ENCODE measurements at regions not wholly inside any gene's neighbourhood (a gene's known extent, or its start where the extent isn't known, plus 50 kb on each side); places are given as distances from the start of the nearest gene placed in this dataset.

DNA sequence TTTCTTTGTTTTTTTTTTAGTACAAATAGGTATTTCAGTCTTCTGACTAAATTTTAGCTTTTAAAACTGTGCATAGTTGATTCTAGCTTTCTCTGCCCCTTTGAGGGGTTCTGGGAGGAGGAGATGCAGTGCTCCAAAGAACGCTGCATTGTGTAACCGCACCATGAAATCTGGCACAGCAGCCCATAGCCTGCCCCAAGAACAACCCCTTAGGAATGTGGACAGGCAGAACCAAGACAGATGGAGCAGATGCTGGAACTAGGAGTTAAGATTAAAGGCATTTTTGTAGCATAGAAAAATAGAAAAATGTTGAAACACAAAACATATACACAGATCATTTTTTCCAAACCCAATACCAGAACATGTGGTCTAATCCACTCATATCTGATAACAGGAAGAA lies 187.5 kb downstream of the SCG2 start:
- peak; percentile 36 for DNase-seq

DNA sequence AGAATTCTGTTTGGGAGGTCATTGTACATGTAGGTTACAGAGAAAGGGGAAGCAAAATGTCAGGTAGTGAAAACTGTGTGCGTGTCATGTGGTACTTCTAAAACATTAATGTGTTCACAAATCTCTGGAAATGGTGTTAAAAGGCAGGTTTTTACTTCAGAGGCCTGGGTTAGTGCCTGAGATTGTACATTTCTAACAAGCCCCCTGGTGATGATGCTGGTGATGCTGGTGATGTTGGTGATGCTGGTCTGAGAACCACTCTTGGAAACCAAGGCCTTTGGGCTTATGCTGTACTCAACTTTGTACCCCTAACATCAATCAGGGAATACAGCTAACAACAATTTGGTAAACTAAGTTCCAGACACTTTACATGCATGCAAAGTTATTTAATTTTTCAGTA lies 187.1 kb downstream of the SCG2 start:
- no peak for DNase-seq

DNA sequence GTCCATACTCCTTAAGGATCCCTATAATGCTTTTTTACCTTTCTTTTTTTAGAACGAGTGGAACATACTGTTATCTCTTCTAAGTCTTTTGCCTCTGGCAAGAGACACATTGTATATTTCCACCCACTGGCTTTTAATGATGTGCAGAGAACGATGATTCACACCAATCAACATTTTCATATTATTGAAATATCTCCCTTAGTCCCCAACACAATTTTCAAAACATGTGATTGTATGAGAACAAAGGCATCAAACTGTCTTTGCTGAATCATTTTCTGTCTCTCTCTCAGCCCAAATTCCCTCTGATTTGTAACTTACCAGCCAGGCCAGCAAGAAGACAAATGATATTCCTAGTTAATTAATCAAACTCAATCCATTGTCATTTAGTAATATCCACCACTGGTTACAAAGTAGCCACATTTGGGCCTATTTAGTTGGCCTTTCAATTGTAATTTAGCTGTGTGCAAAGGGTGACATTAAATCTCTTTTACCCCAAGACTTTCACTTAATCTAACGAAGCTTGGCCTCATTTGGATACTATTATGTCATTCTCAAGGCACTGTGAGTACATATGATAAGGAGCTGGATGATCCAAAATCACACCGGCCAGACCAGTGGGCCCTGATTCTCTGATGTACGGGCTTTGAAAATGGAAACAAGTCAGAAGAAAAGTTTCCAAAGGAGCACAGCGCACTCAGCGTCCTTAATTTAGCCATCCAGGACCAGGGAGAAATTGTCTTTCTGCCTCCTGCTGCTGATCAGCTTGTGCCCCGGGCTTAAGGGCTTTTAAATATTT lies 185.1 kb downstream of the SCG2 start:
- DNase-seq: no peak

DNA sequence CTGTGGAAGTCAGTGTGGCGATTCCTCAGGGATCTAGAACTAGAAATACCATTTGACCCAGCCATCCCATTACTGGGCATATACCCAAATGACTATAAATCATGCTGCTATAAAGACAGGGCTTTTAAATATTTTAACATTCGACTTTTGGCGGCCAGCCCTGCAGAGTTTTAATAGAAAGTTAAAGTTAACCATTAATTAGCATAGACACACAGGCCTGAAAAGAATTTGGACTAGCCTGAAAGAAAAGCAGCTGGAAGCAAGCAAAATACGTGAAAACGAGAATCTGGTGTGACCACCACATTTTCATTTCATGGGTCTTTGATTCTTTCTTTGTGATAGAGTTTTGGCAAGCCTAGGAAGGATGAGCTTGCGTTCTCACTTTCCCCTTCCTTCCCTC lies 184.0 kb downstream of the SCG2 start:
- no peak for DNase-seq

DNA sequence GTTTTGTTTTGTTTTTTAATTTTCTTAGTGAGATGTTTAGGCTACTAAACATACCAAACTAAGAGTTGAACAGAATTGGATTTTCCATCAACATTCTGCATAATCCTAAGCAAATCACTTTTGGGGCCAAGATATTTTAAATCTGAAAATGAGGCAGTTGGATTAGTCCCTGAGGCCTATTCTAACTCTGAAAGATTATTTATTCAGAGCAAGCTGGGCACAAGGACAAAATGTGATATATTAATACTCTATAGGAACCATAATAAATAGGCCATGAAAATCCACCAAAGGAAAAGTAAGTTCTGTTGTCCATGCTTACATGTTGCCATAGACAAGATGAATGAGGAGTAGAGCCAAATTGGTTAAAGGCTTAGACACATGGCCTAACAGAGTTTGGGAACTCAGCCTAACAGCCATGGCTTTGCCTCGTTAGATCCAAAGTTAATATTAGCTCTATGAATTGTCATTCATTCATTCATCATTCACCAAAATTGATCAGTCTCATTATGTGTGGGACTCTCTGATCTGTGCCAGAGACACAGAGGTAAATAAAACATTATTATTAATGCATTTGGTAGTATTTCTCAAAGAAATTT lies 183.5 kb downstream of the SCG2 start:
- no peak for DNase-seq

DNA sequence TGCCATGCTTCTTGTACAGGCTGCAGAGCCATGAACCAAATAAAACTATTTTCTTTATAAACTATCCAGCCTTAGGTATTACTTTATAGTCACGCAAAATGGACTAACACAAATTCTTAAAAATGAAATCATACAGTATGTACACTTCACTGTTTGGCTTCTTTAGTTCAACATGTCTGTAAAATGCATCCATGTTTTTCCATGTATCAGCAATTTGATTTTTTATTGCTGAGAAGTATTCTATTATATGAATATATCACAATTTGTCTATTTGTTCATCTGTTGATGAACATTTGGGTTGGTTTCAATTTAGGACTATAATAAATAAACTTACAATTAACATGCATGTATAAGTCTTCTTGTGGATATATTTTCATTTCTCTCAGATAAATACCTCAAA lies 182.1 kb downstream of the SCG2 start:
- no peak for DNase-seq

DNA sequence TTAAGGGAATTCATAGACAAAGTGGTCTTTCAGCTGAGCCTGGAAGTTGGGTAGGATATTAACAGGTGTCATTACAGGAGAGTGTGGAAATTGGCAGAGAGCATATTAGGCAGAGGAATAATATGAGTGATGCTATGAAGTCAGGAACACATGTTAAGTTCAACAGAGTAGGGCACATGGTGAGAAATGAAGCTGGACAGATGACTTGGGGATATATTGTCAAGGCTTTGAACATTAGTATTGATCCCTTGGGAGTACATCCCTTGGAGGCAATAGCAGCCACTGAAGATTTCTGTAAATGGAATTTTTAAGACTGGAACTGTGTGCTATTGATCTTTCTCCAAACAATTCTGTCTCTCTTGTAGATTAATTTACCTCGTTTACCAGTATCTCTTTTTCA lies 170.7 kb downstream of the SCG2 start:
- no peak for DNase-seq

DNA sequence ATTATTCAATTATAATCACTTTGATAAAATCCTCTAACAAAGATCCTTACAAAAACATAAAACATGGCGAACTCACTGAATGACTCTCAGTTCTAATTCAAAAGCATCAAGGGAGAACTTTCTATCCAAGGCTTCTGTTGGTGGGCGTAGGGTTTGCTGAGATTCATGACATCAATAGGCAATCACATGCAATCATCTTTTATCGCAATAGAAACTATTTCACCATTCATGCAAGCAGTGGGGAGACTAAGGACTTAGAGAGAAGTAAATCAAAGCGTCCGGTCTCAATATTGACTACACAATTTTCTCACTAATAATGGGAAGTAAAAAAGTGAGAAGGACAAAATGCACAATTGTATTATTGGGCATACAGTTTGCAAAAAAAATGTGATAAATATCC lies 168.7 kb downstream of the SCG2 start:
- no peak for DNase-seq

DNA sequence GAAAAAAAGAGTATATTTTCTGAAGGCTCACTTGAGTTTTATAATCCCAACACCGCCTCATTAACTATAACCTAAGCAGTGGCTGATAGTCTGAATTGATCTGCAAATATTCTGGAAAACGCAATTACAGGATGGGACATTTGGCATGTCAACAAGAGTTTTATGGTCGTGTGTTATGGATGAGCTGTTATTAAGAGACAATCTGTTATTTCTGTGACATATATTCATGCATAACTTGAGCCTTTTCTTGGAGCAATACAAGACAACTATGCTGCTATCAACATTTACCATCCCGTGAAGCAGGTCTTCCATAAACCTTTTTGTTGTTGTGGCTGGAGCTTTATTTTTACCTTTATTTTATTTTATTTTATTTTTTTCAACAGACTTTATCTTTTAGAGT lies 164.4 kb downstream of the SCG2 start:
- DNase-seq: no peak

DNA sequence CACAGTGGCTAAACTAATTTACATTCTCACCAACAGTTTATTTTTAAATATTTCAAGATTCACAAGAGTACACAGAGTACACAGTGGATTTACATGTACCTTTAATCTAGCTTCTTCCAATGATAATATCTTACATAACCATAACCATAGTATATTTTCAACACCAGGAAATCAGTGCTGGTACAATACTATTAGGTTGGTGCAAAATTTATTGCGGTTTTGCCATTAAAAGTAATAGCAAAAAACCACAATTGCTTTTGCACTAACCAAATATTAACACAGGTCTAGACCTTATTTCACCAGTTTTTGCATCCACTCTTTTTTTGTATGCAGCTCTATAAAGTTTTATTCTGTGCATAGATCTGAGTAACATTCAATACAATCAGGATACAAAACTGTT lies 163.0 kb downstream of the SCG2 start:
- DNase-seq: no peak

DNA sequence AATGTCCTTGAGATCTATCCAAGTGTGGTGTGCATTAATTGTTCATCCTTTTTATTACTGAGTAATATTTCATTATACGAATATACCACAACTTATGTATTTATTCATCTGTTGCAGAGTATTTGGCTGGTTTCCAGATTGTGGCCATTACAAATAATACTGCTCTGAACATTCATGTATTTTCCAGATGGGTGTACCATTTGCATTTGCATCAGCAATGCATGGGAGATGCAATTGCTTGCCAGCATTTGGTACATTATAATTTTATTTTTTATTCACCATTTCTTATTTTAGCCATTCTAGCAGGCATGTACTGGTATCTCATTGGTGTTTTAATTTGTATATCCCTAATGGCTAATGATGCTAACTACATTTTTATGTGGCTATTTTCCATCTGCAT lies 162.4 kb downstream of the SCG2 start:
- DNase-seq: no peak

DNA sequence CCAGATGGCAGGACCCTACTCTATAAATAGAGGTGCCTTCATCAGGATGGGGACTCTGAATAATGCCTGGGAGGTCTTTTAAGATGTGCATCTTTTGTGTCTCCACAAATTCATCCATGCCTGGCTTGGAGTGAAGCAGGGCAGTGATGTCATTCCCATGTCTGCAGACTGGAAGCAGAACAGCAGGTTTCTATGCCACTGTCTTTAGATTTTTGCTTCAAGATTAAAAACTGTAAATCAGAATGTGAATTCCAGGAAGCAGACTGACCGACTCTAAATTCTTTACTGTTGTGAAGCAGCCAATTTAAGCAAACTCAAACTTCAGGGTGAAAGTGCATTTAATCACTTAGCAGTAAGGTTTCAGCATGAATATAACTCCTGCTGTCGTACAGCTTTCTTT lies 159.3 kb downstream of the SCG2 start:
- DNase-seq: no peak

DNA sequence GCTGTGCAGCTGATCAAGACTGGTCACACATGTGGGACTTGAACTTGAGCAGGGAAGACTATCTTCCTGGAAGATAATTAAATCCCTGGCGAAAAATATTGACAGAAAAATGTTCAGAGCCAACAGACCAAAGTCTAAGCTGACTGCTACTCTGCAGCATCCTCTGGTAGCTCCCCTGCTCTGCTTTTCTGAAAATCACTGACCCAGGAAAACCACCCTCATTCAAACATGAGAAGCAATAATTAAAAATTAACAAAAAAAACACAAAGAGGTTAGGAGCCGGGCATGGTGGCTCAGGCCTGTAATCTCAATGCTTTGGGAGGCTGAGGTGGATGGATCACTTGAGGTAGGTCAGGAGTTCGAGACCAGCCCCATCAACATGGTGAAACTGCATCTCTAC lies 151.9 kb downstream of the SCG2 start:
- DNase-seq: no peak

DNA sequence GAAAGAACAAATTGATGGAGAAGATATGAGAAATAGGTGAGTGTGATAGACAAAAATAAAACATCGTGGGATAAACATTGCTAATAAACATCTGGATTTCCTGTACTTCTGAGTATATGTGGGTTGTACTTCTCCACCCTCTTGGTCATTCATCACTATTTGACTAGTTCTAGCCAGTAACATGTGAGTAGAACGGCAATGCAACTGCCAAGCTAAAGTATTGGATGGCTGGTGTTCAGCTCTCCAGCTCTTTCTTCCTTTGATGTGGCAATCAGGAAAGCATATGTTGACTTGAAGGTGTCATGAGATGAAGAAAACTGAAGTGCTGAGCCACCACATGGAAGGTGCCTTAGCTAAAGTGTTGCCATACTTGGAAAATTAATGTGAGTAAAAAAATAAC lies 144.9 kb downstream of the SCG2 start:
- DNase-seq: no peak

DNA sequence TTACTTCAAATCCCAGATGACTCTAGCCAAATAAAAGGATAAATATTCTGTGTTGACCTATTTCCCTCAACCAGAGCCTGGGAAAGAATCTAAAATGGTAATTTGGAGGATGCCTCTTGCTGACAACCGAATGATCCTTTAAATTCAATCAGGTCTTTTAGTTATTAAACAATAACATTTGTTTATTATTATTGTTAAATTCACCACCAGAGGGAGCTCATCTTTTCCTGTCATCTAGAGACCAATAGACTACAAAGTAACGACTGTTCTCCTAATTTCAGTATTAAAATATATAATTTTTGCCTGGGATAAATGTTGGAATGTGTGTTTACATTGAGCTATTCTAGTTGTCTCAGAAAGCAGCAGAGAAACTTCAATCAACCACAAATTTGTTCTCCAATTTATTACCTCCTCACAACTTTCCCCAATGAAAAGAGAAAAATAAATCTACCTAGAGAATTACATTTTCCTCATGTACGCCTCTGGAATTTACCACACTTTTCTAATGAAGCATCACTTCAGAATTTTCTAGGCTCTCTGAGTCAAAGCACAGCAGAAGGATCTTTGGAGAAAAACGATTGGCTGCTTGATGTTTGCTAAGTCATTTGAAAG lies 142.7 kb downstream of the SCG2 start:
- peak; percentile 55 for DNase-seq

DNA sequence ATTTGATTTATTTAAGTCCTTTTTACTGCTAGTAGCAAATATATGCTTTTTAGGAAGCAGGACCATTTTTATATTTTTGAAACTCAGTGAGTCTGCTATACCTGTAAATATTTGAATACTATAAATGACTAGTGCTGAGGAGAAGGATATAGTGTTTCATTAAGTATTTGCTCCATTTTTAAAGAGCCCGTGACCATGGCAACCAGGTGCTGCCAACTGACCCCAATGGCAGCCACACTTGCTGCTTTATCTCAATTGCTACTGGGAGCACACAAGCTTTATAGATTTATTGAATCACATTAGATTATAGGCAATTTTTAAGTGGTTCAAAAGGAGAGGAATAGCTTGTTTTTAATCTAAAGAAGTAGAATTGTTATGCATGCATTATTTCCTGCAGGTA lies 142.0 kb downstream of the SCG2 start:
- DNase-seq: no peak

DNA sequence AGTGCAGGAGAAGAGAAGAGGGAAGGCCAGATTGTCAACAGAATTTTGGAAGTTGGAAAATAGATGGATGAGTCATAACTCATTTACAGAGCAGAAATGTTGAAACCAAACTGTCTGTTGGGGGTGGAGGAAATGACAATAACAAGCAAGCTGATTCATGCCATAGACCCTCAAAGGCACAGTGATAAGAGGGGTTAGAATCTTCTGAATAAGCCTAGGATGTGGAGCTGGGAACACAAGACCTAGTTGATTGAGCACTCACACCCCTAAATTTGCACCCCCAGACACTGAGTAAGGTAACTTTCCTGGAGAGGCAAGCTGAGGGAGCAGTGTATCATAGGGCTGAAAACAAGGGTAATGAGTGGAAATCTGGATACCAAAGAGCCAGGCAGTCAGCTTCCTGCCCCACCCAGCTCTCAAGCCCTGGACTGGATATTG lies 141.4 kb downstream of the SCG2 start:
- DNase-seq: peak; percentile 73

DNA sequence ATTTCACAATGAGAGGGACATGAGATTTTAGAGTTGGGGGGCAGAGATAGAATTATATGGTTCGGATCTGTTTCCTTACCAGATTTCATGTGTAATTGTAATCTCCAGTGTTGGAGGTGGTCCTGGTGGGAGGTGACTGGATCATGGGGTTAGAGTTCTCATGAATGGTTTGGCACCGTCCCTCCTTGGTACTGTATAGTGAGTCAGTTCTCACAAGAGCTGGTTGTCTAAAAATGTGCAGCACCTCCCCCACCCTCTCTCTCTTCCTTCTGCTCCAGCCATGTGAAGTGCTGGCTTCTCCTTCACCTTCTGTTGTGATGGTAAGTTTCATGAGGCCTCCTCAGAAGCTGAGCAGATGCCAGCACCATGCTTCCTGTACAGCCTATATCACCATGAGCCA lies 138.1 kb downstream of the SCG2 start:
- DNase-seq: peak; percentile 35

DNA sequence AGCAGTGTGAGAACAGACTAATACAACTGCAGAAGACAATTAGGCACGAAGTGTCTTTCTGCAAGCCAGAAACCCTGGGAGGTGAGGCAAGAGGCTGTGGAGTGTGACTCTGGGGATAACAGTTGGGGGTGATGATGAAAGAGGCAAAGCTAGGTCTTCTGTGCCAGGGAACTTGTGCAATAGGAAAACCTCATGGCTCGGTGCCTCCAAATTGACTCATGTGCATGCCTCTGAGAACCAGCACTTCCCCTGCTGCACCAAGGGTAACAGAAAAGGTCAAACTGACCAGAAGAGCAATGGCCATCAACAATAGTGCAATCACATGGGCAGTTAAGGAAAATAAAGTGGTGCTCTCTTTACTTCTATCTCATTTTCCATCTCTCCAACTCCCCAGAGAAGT lies 136.4 kb downstream of the SCG2 start:
- DNase-seq: peak; percentile 98

DNA sequence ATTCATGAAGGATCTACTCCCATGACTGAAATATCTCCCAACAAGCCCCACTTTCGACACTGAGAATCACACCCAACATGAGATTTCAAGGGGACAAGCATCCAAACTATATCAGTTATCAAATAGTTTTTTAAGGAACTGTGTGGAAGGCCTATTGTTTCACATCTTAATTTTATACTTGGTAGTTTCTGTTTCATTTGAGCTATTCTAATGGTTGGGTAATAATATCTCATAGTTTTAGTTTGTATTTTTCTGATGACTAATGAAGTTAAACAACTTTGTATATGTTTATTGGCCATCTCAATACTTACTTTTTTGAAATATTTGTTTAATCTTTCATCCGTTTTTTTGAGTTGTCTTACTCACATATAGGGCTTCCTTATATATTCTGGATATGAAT lies 135.0 kb downstream of the SCG2 start:
- peak; percentile 46 for DNase-seq

DNA sequence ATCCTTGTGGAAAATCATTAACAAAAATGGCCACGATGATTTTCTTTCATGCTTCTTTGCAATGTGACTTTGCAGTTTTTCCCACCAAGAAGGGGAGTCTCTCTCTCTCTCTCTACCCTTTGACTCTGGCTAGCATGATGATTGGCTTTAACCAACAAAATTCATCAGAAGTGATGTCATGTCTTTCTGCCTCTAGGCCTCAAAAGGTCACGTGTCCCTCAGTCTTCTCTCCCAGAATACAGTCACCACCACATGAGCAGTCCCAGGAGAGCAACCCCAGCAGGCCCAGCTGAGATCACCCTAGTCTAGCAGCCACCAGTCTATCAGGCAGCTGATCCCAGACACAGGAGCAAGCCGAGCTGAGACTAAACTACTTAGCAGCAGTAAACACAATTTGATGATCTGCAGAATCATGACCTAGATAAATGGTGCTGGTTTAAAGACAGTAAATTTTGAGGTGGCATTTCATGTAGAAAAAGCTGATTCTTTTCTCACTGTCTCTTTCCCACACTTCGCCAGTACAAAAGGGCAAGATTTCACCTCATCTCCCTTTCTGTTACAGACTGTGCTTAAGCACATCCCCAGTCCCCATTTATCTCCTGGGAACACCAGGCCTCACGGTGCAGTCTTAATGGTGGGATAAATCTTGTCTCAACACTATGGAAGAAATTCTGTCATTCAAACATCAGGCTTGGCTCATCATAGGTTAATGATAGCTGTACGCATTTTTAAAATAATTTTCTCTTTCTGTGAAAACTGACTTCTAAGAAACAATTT lies 132.7 kb downstream of the SCG2 start:
- DNase-seq: peak; percentile 89

DNA sequence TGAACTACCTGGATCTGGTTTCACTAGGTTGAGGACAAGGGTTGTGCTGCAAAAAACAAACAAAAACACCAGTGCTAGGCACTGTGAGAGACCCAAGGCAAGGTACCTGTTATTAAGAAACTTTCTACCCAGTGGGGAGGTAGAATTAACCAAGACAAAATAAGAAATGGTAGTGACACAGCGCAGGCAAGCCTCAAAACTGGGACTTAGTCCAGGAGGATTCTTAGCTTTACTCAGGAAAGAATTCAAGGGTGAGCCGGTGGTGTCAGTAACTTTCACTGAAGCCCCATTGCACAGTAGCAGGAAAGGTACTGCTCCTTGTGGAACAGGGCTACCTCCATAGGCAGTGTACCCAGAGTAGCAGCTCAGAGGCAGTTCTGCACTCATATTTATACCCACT lies 131.6 kb downstream of the SCG2 start:
- DNase-seq: no peak

DNA sequence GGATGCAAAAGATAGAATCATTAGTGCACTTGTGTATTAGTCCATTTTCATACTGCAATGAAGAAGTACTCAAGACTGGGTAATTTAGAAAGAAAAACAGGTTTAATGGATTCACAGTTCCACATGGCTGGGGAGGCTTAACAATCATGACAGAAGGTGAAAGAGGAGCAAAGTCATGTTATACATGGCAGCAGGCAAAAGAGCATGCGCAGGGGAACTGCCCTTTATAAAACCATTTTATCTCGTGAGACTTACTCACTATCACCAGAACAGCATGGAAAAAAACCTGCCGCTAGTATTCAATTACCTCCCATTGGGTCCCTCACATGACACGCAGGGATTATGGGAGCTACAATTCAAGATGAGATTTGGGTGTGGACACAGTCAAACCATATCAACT lies 129.4 kb downstream of the SCG2 start:
- no peak for DNase-seq

DNA sequence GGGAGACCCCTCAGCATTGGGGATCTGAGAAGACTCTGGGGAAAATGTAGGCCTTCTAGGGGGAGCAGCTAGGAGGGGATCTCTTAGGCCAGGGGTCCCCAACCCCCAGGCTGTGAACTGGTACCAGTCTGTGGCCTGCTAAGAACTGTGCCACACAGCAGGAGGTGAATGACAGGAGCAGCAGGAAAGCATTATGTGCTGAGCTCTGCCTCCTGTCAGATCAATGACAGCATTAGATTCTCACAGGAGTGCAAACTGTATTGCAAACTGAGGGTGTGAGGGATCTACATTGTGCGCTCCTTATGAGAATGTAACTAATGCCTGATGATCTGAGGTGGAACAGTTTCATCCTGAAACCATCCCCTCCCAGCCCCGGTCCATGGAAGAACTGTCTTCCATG lies 127.3 kb downstream of the SCG2 start:
- no peak for DNase-seq
